ENCODE measurements at regions not wholly inside any gene's neighbourhood (a gene's known extent, or its start where the extent isn't known, plus 50 kb on each side); places are given as distances from the start of the nearest gene placed in this dataset.

GRCh38 chr4:166518776-166519175 lies 645.7 kb downstream of the TLL1 start:
- Histone ChIP-seq H3K4me2 (ENCODE audit: insufficient read depth, insufficient read length, low read length) (no peak overlapping the region), H2BK120ac (ENCODE audit: low read depth, low read length, poor library complexity, severe bottlenecking) (no peak overlapping the region), H3K56ac (ENCODE audit: insufficient read length, low read depth, low read length) (no peak overlapping the region), H3K14ac (ENCODE audit: insufficient read depth, low read length) (no peak overlapping the region), H3K4me1 (ENCODE audit: insufficient read depth, low read length) (peaks cover 3% of the 10 kb centered on the region; the same call in 1 of the 2 replicates), H4K5ac (ENCODE audit: insufficient read length, low read depth, low read length) (no peak overlapping the region), H4K20me1 (ENCODE audit: control insufficient read depth, insufficient read depth, insufficient read length) (no peaks in the 10 kb centered on the region), H3K4ac (ENCODE audit: low read depth, low read length) (no peak overlapping the region), H2AK5ac (ENCODE audit: insufficient read length, low read length) (no peak overlapping the region), H3T11ph (ENCODE audit: low read length) (no peak overlapping the region), H3K9me3 (ENCODE audit: control insufficient read depth, low read depth, low read length) (no peaks in the 10 kb centered on the region), H3K79me1 (ENCODE audit: insufficient read depth, low read depth, low read length, poor library complexity, severe bottlenecking) (no peaks in the 10 kb centered on the region), H2AFZ (ENCODE audit: low read length) (no peak overlapping the region), H2BK12ac (ENCODE audit: insufficient read length, low read depth, low read length) (no peak overlapping the region), H3K27ac (ENCODE audit: insufficient read length, low read depth, low read length) (no peak overlapping the region), H3K9ac (ENCODE audit: extremely low read depth, insufficient read length, low read length) (no peak overlapping the region), H2BK5ac (ENCODE audit: insufficient read length, low read length) (no peak overlapping the region), H3K23ac (ENCODE audit: insufficient read length, low read depth, low read length) (no peak overlapping the region), H3K27me3 (ENCODE audit: insufficient read depth, low read length) (no peaks in the 10 kb centered on the region), H4K91ac (ENCODE audit: insufficient read length, low read depth, low read length) (no peak overlapping the region), H3K23me2 (ENCODE audit: insufficient read length, low read depth, low read length, poor library complexity, severe bottlenecking) (no peaks in the 10 kb centered on the region), H2BK20ac (ENCODE audit: low read depth, low read length, poor library complexity, severe bottlenecking) (no peak overlapping the region), H3K79me2 (ENCODE audit: insufficient read depth, low read length) (no peaks in the 10 kb centered on the region), H4K8ac (replicated peaks; ENCODE audit: insufficient read length, low read depth, low read length) (no peak overlapping the region), H3K18ac (ENCODE audit: insufficient read length, low read depth, low read length) (no peak overlapping the region), H2BK15ac (ENCODE audit: low read depth, low read length) (no peak overlapping the region)
- peaks cover 20 to 21% of the 10 kb centered on the region in 2 experiments for H3K9me3 Mint-ChIP-seq
- DNase-seq: no peak
- WGBS (ENCODE audit: extremely low coverage, insufficient read length, low lambda C conversion rate): no CpG with 5 or more reads among the region's 3 CpGs
- H3K4me1 Mint-ChIP-seq: peaks cover 3 to 4% of the 10 kb centered on the region in 2 experiments; a peak in 2 of 4 replicates
- TF ChIP-seq, protein P1, sequence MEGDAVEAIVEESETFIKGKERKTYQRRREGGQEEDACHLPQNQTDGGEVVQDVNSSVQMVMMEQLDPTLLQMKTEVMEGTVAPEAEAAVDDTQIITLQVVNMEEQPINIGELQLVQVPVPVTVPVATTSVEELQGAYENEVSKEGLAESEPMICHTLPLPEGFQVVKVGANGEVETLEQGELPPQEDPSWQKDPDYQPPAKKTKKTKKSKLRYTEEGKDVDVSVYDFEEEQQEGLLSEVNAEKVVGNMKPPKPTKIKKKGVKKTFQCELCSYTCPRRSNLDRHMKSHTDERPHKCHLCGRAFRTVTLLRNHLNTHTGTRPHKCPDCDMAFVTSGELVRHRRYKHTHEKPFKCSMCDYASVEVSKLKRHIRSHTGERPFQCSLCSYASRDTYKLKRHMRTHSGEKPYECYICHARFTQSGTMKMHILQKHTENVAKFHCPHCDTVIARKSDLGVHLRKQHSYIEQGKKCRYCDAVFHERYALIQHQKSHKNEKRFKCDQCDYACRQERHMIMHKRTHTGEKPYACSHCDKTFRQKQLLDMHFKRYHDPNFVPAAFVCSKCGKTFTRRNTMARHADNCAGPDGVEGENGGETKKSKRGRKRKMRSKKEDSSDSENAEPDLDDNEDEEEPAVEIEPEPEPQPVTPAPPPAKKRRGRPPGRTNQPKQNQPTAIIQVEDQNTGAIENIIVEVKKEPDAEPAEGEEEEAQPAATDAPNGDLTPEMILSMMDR (conservative IDR thresholded peaks at IDR 0.05): no peak
- no peak overlapping the region for H3K4me3 Mint-ChIP-seq
- peaks cover 1% of the 10 kb centered on the region; the same call in 1 of the 2 replicates for H3K27me3 Mint-ChIP-seq (ENCODE audit: low read depth)
- no peak overlapping the region for H3K27ac Mint-ChIP-seq
- peaks cover 16 to 23% (median 17%) of the 10 kb centered on the region in 3 experiments for H3K36me3 Mint-ChIP-seq (ENCODE audit: insufficient read depth in 1 of 3, low read depth in 3 of 3)
